PC-3 (cell line): ENCODE measurements at regions not wholly inside any gene's neighbourhood (a gene's known extent, or its start where the extent isn't known, plus 50 kb on each side); places are given as distances from the start of the nearest gene placed in this dataset.

Experiments
- ATAC-seq: fragments of 200-7000 bp; cut with Tn5 transposase; 2 replicates; pipeline ENCODE4 v1.9.1; 2020; ENCODE audit warnings: mild to moderate bottlenecking, moderate library complexity
- BruUV-seq: library from RNA; stranded (reverse); fragments of 400-500 nt; replicated peaks from 2 replicates; lab custom pipeline; 2021; lab: Mats Ljungman, UMichigan
- CTCF ChIA-PET: fragments of 300-600 bp; sonication (Branson Sonifier 250); formaldehyde crosslinking; loops from one replicate; lab custom pipeline; 2022; ENCODE audit warnings: antibody characterized with exemption; lab: Charles Lee
- POLR2A ChIA-PET: fragments of 300-600 bp; sonication (Branson Sonifier 250); formaldehyde crosslinking; loops from one replicate; lab custom pipeline; 2022; ENCODE audit warnings: antibody characterized with exemption; ENCODE audit not compliant: unreplicated experiment; lab: Charles Lee
- DNase-seq: peaks from one replicate; pipeline ENCODE4 v3.0.0-alpha.2; 2015
- H2AFZ ChIP-seq: fragments of 300-600 bp; sonication (generic); 2 replicates; pipeline ENCODE4 v1.6.0; 2016; ENCODE audit warnings: antibody characterized with exemption, low read length
- H3F3A ChIP-seq: fragments of 300-600 bp; sonication (generic); one replicate; pipeline ENCODE4 v1.6.0; 2017; ENCODE audit warnings: antibody characterized with exemption, low read length, control low read depth, mild to moderate bottlenecking; ENCODE audit not compliant: unreplicated experiment
- H3K27ac ChIP-seq: fragments of 300-600 bp; sonication (generic); 2 replicates; pipeline ENCODE4 v1.5.1; 2016; ENCODE audit warnings: mild to moderate bottlenecking, low read length
- H3K27me3 ChIP-seq: fragments of 300-600 bp; sonication (generic); 2 replicates; pipeline ENCODE4 v1.6.1; 2016; ENCODE audit warnings: low read length, mixed read lengths
- H3K36me3 ChIP-seq: fragments of 300-600 bp; sonication (generic); 2 replicates; pipeline ENCODE4 v1.6.1; 2016; ENCODE audit warnings: low read depth, mixed run types, low read length, mixed read lengths
- H3K4me1 ChIP-seq: fragments of 300-600 bp; sonication (generic); 2 replicates; pipeline ENCODE4 v1.5.1; 2016; ENCODE audit warnings: low read length; ENCODE audit not compliant: insufficient read depth
- H3K4me2 ChIP-seq: fragments of 300-600 bp; sonication (generic); 2 replicates; pipeline ENCODE4 v1.6.0; 2016; ENCODE audit warnings: low read length
- H3K4me3 ChIP-seq: fragments of 300-600 bp; sonication (generic); 2 replicates; pipeline ENCODE4 v1.5.1; 2016; ENCODE audit warnings: mild to moderate bottlenecking, low read length, mixed read lengths
- H3K79me2 ChIP-seq: fragments of 300-600 bp; sonication (generic); 2 replicates; pipeline ENCODE4 v1.6.1; 2017; ENCODE audit warnings: low read length, mixed read lengths
- H3K9ac ChIP-seq: fragments of 300-600 bp; sonication (generic); 2 replicates; pipeline ENCODE4 v1.6.0; 2016; ENCODE audit warnings: mild to moderate bottlenecking, low read length
- H3K9me2 ChIP-seq: fragments of 300-600 bp; sonication (generic); replicated peaks from 2 replicates; pipeline ENCODE4 v1.6.1; 2016; ENCODE audit warnings: mixed run types, low read length, mixed read lengths
- H3K9me3 ChIP-seq: fragments of 300-600 bp; sonication (generic); 2 replicates; pipeline ENCODE4 v1.6.1; 2016; ENCODE audit warnings: low read length, mixed read lengths
- H4K20me1 ChIP-seq: fragments of 300-600 bp; sonication (generic); 2 replicates; pipeline ENCODE4 v1.6.1; 2016; ENCODE audit warnings: low read length, mixed read lengths
- CTCF ChIP-seq: fragments of 300-600 bp; sonication (generic); conservative IDR thresholded peaks from 2 replicates; pipeline ENCODE4 v1.5.1; 2017; ENCODE audit warnings: antibody characterized with exemption, low read depth, mild to moderate bottlenecking, low read length
- EZH2 ChIP-seq: fragments of 300-600 bp; sonication (generic); IDR thresholded peaks from one replicate; pipeline ENCODE4 v1.6.1; 2017; ENCODE audit warnings: antibody characterized with exemption, mild to moderate bottlenecking, low read length; ENCODE audit not compliant: unreplicated experiment
- EZH2phosphoT487 ChIP-seq: fragments of 300-600 bp; sonication (generic); IDR thresholded peaks from 2 replicates; pipeline ENCODE4 v1.6.1; 2018; ENCODE audit warnings: mild to moderate bottlenecking, antibody characterized with exemption, low read length, borderline replicate concordance
- intact Hi-C: fragments of 100-400 bp; cut with micrococcal nuclease; formaldehyde crosslinking; loops from 2 replicates; pipeline ENCODE4 v1.9.0; 2023

DNA sequence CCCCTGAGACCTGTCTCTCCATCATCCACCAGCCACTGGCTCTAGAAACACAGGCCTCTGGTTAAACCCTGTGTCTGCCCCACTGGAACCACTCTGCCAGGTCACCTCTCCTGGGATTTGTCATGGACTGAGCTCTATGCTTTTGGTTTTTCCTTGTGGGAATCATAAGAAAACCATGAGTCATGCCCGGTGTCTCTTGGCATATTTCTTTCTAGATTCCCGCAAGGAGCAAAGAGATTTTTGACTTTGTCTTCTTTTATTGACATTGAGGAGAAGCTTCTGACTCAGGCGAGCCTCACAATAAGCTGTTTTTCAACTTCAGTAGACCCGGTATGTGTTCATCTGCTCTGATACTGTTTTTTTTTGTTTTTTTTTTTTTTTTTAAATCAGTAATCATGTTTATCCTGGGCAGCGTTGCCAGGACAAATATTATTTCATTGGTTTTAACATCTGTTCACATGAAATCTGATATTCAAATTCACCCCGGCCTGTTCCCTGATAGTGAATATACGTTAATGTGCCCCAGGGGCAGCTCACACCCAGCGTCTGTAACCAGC, 207.1 kb downstream of the ACKR3 start:
- ChIA-PET CTCF (interaction anchor here (0.6 to 0.7 kb wide), 2 partner anchors 44 to 1219 kb away, joined by 3 to 4 read pairs; no protein-coding TSS in a partner anchor), POLR2A (interaction anchor here (0.6 kb wide), 4 partner anchors 55 to 462 kb away, joined by 3 to 7 read pairs (median 4); no protein-coding TSS in a partner anchor)
- H3K79me2 ChIP-seq: no peaks in the 10 kb centered on the region
- no peaks in the 10 kb centered on the region for H4K20me1 ChIP-seq
- BruUV-seq: no TSS peak
- H3K9ac ChIP-seq: peak overlapping the region; percentile 67
- peaks cover 21% of the 10 kb centered on the region for H3K4me1 ChIP-seq
- DNase-seq (peak; percentile 96), ATAC-seq (peak; percentile 91)
- H3K27ac ChIP-seq: peak overlapping the region; percentile 93
- H3K27me3 ChIP-seq: no peaks in the 10 kb centered on the region
- no peaks in the 10 kb centered on the region for H3K9me2 ChIP-seq
- peak overlapping the region; percentile 70 for H3K4me2 ChIP-seq
- H3K4me3 ChIP-seq: peak overlapping the region; percentile 31; the same call in 1 of the 2 replicates
- H3F3A ChIP-seq: no peaks in the 10 kb centered on the region
- no peak overlapping the region for H2AFZ ChIP-seq
- intact Hi-C loops: loop anchor here (5.0 to 10.0 kb wide), 2 partner anchors 98 to 251 kb away; no protein-coding TSS in a partner anchor
- no peak for TF ChIP-seq EZH2phosphoT487
- TF ChIP-seq CTCF: no peak
- TF ChIP-seq EZH2: no peak
- H3K36me3 ChIP-seq: no peaks in the 10 kb centered on the region
- no peaks in the 10 kb centered on the region for H3K9me3 ChIP-seq

DNA sequence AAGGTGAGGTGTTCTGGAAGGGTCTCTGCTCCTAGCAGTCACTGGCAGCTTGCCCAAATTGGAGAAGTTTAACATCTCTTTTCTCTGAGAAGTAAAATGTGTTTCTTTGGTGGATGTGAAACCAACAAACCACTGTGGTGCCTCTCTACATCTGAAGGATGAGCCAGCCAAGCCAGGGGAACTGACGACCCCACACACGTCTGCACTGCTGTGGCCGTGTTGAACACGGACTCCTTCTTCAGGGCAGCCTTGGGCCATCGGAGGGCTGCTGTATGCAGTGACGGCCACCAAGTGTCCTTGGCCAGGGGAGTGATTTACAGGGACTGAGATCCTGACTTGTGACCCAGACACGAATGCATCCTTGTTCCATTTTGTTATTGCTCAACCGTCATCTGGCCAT, 207.8 kb downstream of the ACKR3 start:
- Histone ChIP-seq H3K4me3 (peak overlapping the region; percentile 31; the same call in 1 of the 2 replicates), H3F3A (no peaks in the 10 kb centered on the region), H3K4me1 (peaks cover 21% of the 10 kb centered on the region), H4K20me1 (no peaks in the 10 kb centered on the region), H3K36me3 (no peaks in the 10 kb centered on the region), H3K4me2 (peak overlapping the region; percentile 70), H3K9me2 (no peaks in the 10 kb centered on the region), H3K27me3 (no peaks in the 10 kb centered on the region), H3K27ac (peak overlapping the region; percentile 93), H3K9me3 (no peaks in the 10 kb centered on the region), H2AFZ (no peak overlapping the region), H3K9ac (peak overlapping the region; percentile 67), H3K79me2 (no peaks in the 10 kb centered on the region)
- TF ChIP-seq EZH2phosphoT487 (no peak), EZH2 (no peak), CTCF (no peak)
- intact Hi-C loops: loop anchor here (5.0 to 10.0 kb wide), 2 partner anchors 97 to 250 kb away; no protein-coding TSS in a partner anchor
- BruUV-seq: no TSS peak
- POLR2A ChIA-PET: interaction anchor here (0.6 kb wide), 2 partner anchors 95 to 462 kb away, joined by 3 to 4 read pairs; no protein-coding TSS in a partner anchor
- ATAC-seq (no peak), DNase-seq (no peak)
- CTCF ChIA-PET: interaction anchor here (0.7 kb wide), 1 partner anchor 43 kb away, joined by 3 read pairs; no protein-coding TSS in a partner anchor
